ENCODE measurements at regions not wholly inside any gene's neighbourhood (a gene's known extent, or its start where the extent isn't known, plus 50 kb on each side); places are given as distances from the start of the nearest gene placed in this dataset.

- DNase-seq (ENCODE audit: low spot score): no peak
Observed at GRCh38 chr2:145325485-145325884, 805.6 kb upstream of the ZEB2 start.

- DNase-seq (ENCODE audit: low spot score): no peak
Observed at GRCh38 chr2:145324748-145325147, 804.8 kb upstream of the ZEB2 start.

DNA sequence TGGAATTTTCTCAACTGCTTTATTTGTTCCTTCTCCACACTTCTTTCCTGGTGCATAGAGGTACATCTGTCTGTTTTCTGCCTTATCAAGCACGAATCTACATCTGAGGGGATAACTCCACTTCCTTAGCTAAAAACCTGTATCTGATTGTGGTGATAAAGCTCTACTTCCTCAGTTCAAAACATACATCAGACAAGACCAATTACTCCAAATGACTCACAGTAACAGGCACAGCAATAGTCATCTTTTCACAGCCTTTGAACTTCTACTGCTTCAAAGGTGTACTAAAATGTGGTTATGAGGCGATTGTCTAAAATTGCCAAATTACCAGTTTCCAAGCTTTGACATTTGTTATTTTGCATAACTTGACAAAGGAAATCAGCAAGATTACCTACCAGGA is 803.6 kb upstream of the ZEB2 start:
- no peak for DNase-seq (ENCODE audit: low spot score)

GRCh38 chr2:145321344-145321743 is 801.4 kb upstream of the ZEB2 start:
- DNase-seq (ENCODE audit: low spot score): no peak

- no peak for DNase-seq (ENCODE audit: low spot score)
Observed at GRCh38 chr2:145316496-145316895, 796.6 kb upstream of the ZEB2 start.

DNA sequence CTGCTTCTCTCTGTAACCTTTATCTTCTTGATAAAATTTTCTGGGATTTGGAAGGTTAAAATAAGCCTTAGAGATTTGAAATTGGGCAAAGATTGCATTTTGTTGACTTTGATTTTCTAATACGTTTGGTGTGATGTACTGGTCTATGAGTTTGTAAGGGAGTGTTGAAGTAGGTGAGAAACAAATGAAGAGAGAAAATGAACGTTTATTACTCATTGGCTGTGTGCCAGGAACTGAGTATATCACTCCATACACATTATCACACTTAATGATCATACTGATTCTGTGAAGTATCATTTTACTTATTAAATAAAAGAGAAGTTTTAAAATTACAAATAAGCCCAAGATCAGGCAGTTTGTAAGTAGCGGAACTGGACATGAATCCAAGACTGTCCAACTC is 795.1 kb upstream of the ZEB2 start:
- DNase-seq (ENCODE audit: low spot score): no peak

DNA sequence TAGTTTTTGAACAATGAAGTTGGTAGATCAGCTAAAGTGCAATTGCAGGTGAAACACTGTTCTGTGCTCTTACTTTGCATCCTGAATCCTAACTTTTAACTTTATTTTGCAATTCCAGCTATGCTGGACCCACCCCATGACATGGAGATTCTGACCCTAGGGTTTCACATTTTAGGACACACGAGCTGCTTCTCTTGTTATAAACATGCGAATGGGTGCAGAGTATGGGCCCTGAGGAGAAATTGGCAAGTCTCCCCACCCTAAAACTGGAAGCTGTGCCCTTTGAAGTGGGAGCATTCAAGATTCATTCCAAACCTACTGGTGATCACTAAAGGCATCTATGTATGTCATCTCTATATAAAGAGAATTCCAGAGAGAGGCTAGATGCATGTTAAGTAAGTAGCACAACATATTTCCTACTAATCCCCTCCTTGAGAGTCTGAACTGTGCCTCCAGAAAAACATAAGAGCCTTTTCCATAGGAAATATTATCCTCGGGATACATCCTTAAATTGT is 794.3 kb upstream of the ZEB2 start:
- no peak for DNase-seq (ENCODE audit: low spot score)

DNA sequence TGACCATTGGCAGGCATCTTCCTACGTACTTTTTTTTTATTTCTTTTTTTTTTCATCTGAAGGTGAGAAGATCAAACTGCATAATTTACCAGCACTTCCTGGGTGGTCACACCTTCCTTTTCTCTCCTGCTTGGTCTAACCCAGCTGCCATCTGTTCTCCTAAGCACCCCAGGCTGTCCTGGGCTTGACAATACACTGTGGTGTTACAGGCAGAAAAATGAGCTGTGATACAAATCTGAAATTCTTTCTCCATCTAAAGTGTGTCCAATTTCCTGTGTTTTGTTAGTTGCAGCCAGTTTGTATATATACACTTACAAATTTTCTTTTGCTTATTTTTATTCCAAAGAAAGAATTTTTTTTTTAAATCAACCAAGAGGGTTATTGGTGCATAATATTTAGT is 786.0 kb upstream of the ZEB2 start:
- no peak for DNase-seq (ENCODE audit: low spot score)

DNA sequence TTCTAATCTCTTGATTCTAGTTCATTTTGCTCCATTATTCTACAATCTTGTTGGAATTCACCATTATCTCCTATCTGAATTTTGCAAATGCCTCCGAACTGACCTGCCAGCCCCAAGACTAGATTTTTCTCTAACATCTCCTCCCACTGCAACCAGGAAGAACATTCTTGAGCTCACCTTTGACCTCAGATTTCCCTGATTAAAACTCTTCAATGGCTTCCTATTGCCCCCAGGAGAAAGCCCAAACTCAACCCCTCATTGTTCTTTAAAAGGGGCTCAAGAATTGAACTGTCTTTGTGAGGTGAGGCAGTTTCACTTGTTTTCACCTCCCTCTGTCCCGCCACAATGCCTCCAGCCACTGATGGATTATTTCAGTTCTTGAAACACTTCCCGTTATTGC is 784.6 kb upstream of the ZEB2 start:
- no peak for DNase-seq (ENCODE audit: low spot score)

DNA sequence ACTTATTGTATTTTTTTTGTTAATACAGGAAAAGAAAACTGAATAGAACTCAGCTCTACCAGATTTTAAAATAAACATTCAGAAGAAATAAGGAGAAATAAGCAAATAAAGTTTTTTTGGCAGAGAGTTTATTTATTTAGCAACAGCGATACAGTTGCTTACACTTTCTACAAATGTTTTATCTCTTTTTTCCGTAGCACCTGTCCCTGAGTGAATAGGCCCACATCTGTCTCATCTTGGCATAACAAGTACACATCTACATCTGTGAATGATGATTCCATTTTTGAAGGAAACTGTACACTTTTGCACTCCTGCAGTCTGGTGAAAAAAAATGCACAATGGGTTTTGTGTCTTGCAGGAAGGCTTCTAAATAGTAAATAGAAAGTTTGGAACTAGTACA is 783.6 kb upstream of the ZEB2 start:
- no peak for DNase-seq (ENCODE audit: low spot score)

DNA sequence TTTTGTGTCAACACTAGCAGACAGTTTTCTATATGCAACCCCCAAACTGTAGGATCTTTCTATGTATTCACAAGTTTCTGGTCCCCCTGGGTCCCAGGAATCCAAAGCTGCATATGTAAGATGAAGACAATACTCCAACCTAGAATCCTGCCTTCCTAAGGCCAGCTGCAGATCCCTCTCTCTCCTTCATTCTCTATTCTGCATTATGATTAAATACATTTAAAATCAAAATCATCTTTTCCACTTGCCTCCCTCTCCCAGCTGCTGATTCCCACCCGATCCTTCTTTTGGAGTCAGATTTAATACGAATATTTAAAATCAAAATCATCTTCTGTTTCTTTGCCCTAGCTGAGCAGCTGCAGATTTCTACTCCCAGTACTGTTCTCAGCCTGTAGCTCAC is 783.0 kb upstream of the ZEB2 start:
- no peak for DNase-seq (ENCODE audit: low spot score)

- DNase-seq (ENCODE audit: low spot score): no peak
Observed at GRCh38 chr2:145302451-145302850, 782.5 kb upstream of the ZEB2 start.

GRCh38 chr2:145299368-145299767 is 779.4 kb upstream of the ZEB2 start:
- no peak for DNase-seq (ENCODE audit: low spot score)

- DNase-seq (ENCODE audit: low spot score): no peak
Observed at GRCh38 chr2:145292166-145292565, 772.2 kb upstream of the ZEB2 start.

GRCh38 chr2:145290986-145291385 is 771.1 kb upstream of the ZEB2 start:
- no peak for DNase-seq (ENCODE audit: low spot score)

- DNase-seq (ENCODE audit: low spot score): no peak
Observed at GRCh38 chr2:145289946-145290345, 770.0 kb upstream of the ZEB2 start.

GRCh38 chr2:145288650-145289496 is 769.0 kb upstream of the ZEB2 start:
- no peak for DNase-seq (ENCODE audit: low spot score)

- no peak for DNase-seq (ENCODE audit: low spot score)
Observed at GRCh38 chr2:145287736-145288135, 767.8 kb upstream of the ZEB2 start.

- DNase-seq (ENCODE audit: low spot score): no peak
Observed at GRCh38 chr2:145286716-145287275, 766.9 kb upstream of the ZEB2 start.

GRCh38 chr2:145284551-145284950 is 764.6 kb upstream of the ZEB2 start:
- no peak for DNase-seq (ENCODE audit: low spot score)

GRCh38 chr2:145283131-145283530 is 763.2 kb upstream of the ZEB2 start:
- no peak for DNase-seq (ENCODE audit: low spot score)

GRCh38 chr2:145277922-145278321 is 758.0 kb upstream of the ZEB2 start:
- DNase-seq (ENCODE audit: low spot score): no peak

DNA sequence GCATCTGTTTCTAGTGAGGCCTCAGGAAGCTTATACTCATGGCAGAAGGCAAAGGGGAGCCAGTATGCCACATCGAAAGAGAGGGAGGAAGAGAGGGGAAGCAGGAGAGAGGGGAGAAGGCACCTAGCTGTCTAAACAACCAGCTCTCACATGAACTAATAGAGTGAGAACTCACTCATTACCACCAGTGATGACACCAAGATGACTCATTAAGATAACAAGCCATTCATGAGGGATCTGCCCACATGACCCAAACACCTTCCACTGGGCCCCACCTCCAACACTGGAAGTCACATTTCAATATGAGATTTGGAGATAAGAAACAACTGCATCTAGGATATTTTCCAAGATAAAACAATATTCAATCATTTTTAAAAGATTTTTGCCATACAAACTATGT is 753.9 kb upstream of the ZEB2 start:
- DNase-seq (ENCODE audit: low spot score): no peak

All from mesenteric fat pad (tissue), 1 donor.